H9 (cell line): ENCODE measurements at regions not wholly inside any gene's neighbourhood (a gene's known extent, or its start where the extent isn't known, plus 50 kb on each side); places are given as distances from the start of the nearest gene placed in this dataset.

Experiments
- DNase-seq: peaks from one replicate; pipeline ENCODE4 v3.0.0-alpha.2; 2017
- H2AFZ ChIP-seq: one replicate; pipeline ENCODE4 v1.6.1; 2013; ENCODE audit warnings: mild to moderate bottlenecking, low read length, control low read depth, moderate library complexity
- H2AK5ac ChIP-seq: 2 replicates; pipeline ENCODE4 v1.6.1; 2013; ENCODE audit warnings: low read length, control low read depth, mixed read lengths; ENCODE audit not compliant: insufficient read length
- H2BK120ac ChIP-seq: one replicate; pipeline ENCODE4 v1.6.1; 2013; ENCODE audit warnings: low read depth, mild to moderate bottlenecking, low read length, control low read depth, inconsistent platforms; ENCODE audit not compliant: poor library complexity, severe bottlenecking
- H2BK12ac ChIP-seq: 2 replicates; pipeline ENCODE4 v1.6.1; 2013; ENCODE audit warnings: low read length, control low read depth, mixed read lengths, low read depth; ENCODE audit not compliant: insufficient read length
- H2BK15ac ChIP-seq: 2 replicates; pipeline ENCODE4 v1.6.1; 2013; ENCODE audit warnings: low read depth, low read length, control low read depth
- H2BK20ac ChIP-seq: one replicate; pipeline ENCODE4 v1.6.1; 2013; ENCODE audit warnings: low read depth, mild to moderate bottlenecking, low read length, control low read depth, inconsistent platforms; ENCODE audit not compliant: poor library complexity, severe bottlenecking
- H2BK5ac ChIP-seq: 2 replicates; pipeline ENCODE4 v1.6.1; 2013; ENCODE audit warnings: low read length, control low read depth, mixed read lengths; ENCODE audit not compliant: insufficient read length
- H3K14ac ChIP-seq: 2 replicates; pipeline ENCODE4 v1.6.1; 2013; ENCODE audit warnings: low read length, control low read depth; ENCODE audit not compliant: insufficient read depth
- H3K18ac ChIP-seq: 2 replicates; pipeline ENCODE4 v1.6.1; 2013; ENCODE audit warnings: low read depth, mild to moderate bottlenecking, mixed read lengths, low read length, control low read depth; ENCODE audit not compliant: insufficient read length
- H3K23ac ChIP-seq: 2 replicates; pipeline ENCODE4 v1.6.1; 2013; ENCODE audit warnings: low read length, control low read depth, mixed read lengths, low read depth; ENCODE audit not compliant: insufficient read length
- H3K23me2 ChIP-seq: 2 replicates; pipeline ENCODE4 v1.6.1; 2013; ENCODE audit warnings: low read depth, mild to moderate bottlenecking, mixed read lengths, low read length, control low read depth; ENCODE audit not compliant: insufficient read length, poor library complexity, severe bottlenecking
- H3K27ac ChIP-seq: 2 replicates; pipeline ENCODE4 v1.5.1; 2013; ENCODE audit warnings: low read length, control low read depth, mixed read lengths, low read depth; ENCODE audit not compliant: insufficient read length
- H3K27me3 ChIP-seq: 2 replicates; pipeline ENCODE4 v1.6.1; 2013; ENCODE audit warnings: low read length, control low read depth, inconsistent platforms; ENCODE audit not compliant: insufficient read depth
- H3K4ac ChIP-seq: 2 replicates; pipeline ENCODE4 v1.6.1; 2013; ENCODE audit warnings: low read depth, mild to moderate bottlenecking, control low read depth, inconsistent platforms, low read length, moderate library complexity
- H3K4me1 ChIP-seq: 2 replicates; pipeline ENCODE4 v1.6.1; 2013; ENCODE audit warnings: low read length, control low read depth, inconsistent platforms; ENCODE audit not compliant: insufficient read depth
- H3K4me2 ChIP-seq: 2 replicates; pipeline ENCODE4 v1.6.1; 2013; ENCODE audit warnings: low read length, control low read depth, mixed read lengths; ENCODE audit not compliant: insufficient read length, insufficient read depth
- H3K56ac ChIP-seq: 2 replicates; pipeline ENCODE4 v1.6.1; 2013; ENCODE audit warnings: low read depth, mild to moderate bottlenecking, mixed read lengths, low read length, control low read depth; ENCODE audit not compliant: insufficient read length
- H3K79me1 ChIP-seq: 2 replicates; pipeline ENCODE4 v1.6.1; 2013; ENCODE audit warnings: low read depth, mild to moderate bottlenecking, moderate library complexity, low read length, control low read depth, inconsistent platforms; ENCODE audit not compliant: insufficient read depth, poor library complexity, severe bottlenecking
- H3K79me2 ChIP-seq: 2 replicates; pipeline ENCODE4 v1.6.1; 2013; ENCODE audit warnings: low read length, control low read depth, inconsistent platforms; ENCODE audit not compliant: insufficient read depth
- H3K9ac ChIP-seq: 2 replicates; pipeline ENCODE4 v1.6.1; 2013; ENCODE audit warnings: low read length, control low read depth, mixed read lengths; ENCODE audit not compliant: insufficient read length; ENCODE audit errors: extremely low read depth
- H3K9me3 ChIP-seq: one replicate; pipeline ENCODE4 v1.6.1; 2013; ENCODE audit warnings: low read depth, low read length, inconsistent platforms; ENCODE audit not compliant: control insufficient read depth
- H3T11ph ChIP-seq: one replicate; pipeline ENCODE4 v1.6.1; 2013; ENCODE audit warnings: mild to moderate bottlenecking, low read length, control low read depth, inconsistent platforms
- H4K20me1 ChIP-seq: one replicate; pipeline ENCODE4 v1.6.1; 2013; ENCODE audit not compliant: control insufficient read depth, insufficient read length, insufficient read depth
- H4K5ac ChIP-seq: 2 replicates; pipeline ENCODE4 v1.6.1; 2013; ENCODE audit warnings: low read depth, mild to moderate bottlenecking, mixed read lengths, low read length, control low read depth; ENCODE audit not compliant: insufficient read length
- H4K8ac ChIP-seq: replicated peaks from 2 replicates; pipeline ENCODE4 v1.6.1; 2013; ENCODE audit warnings: low read length, control low read depth, mixed read lengths, low read depth; ENCODE audit not compliant: insufficient read length
- H4K91ac ChIP-seq: 2 replicates; pipeline ENCODE4 v1.6.1; 2013; ENCODE audit warnings: low read depth, mild to moderate bottlenecking, moderate library complexity, mixed read lengths, low read length, control low read depth; ENCODE audit not compliant: insufficient read length
- H3K27ac Mint-ChIP-seq, 3 experiments: 2 replicates in 2 of 3; 3 replicates in 1 of 3; pipeline ENCODE4 v1.8.0; 2020 to 2021; ENCODE audit warnings: mixed read lengths in 3 of 3, mild to moderate bottlenecking in 1 of 3, moderate library complexity in 1 of 3
- H3K27me3 Mint-ChIP-seq: 2 replicates; pipeline ENCODE4 v1.8.0; 2021; ENCODE audit warnings: low read depth, mild to moderate bottlenecking, moderate library complexity, mixed read lengths
- H3K36me3 Mint-ChIP-seq, 3 experiments: 2 replicates in 2 of 3; 3 replicates in 1 of 3; pipeline ENCODE4 v1.8.0; 2020 to 2021; ENCODE audit warnings: low read depth in 3 of 3, mixed read lengths in 3 of 3; ENCODE audit not compliant: insufficient read depth in 1 of 3
- H3K4me1 Mint-ChIP-seq, 2 experiments: 2 replicates each; pipeline ENCODE4 v1.8.0; 2020; ENCODE audit warnings: mixed read lengths in 2 of 2
- H3K4me3 Mint-ChIP-seq, 2 experiments: 2 replicates in 1 of 2; 3 replicates in 1 of 2; pipeline ENCODE4 v1.8.0; 2020 to 2021; ENCODE audit warnings: mild to moderate bottlenecking in 2 of 2, mixed read lengths in 2 of 2, moderate library complexity in 1 of 2
- H3K9me3 Mint-ChIP-seq, 2 experiments: 2 replicates in 1 of 2; 3 replicates in 1 of 2; pipeline ENCODE4 v1.8.0; 2020; ENCODE audit warnings: mild to moderate bottlenecking in 2 of 2, mixed read lengths in 2 of 2, moderate library complexity in 1 of 2
- WGBS: extraction: QIAGEN DNeasy Blood & Tissue Kit; methylation state at CpG from one replicate; pipeline ENCODE4 v1.1.7; 2013; ENCODE audit warnings: missing lambda C conversion rate, low lambda C conversion rate, mixed read lengths; ENCODE audit not compliant: insufficient read length; ENCODE audit errors: extremely low coverage; 5-methylcytosine and 5-hydroxymethylcytosine counted together
- TF ChIP-seq, protein P1 (sequence below): fragments of 200-600 bp; sonication (generic); conservative IDR thresholded peaks from 3 replicates; pipeline ENCODE4 v1.8.0; 2021; ENCODE audit warnings: antibody characterized with exemption, mild to moderate bottlenecking

DNA sequence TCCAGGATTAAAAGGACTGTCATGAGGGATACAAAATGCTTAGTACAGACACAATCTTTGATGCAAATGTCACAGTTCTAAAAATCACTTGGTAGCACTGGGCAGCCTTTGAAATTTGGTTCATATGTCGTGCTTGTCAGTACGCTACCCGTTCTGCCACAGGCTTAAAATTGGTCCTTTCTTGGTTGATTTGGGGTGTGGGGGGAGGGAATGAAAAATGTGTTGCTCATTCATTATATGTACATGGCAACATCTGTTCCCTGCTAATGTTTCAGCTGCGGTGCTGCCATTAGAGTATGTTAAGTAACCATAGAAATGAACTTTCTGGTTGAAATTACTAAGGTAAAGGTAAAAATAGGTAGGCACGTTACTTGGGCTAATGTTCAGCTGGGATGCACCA is 155.4 kb upstream of the ARHGAP5 start:
- Histone ChIP-seq H3K79me2 (no peaks in the 10 kb centered on the region), H3K9me3 (no peaks in the 10 kb centered on the region), H3K14ac (no peak overlapping the region), H2AK5ac (no peak overlapping the region), H2BK5ac (no peak overlapping the region), H2BK15ac (no peak overlapping the region), H3K18ac (no peak overlapping the region), H2BK120ac (no peak overlapping the region), H3K23ac (no peak overlapping the region), H3K27me3 (no peaks in the 10 kb centered on the region), H4K8ac (no peak overlapping the region), H2AFZ (no peak overlapping the region), H2BK20ac (no peak overlapping the region), H3K23me2 (no peaks in the 10 kb centered on the region), H4K91ac (no peak overlapping the region), H3K4me2 (no peak overlapping the region), H3K27ac (no peak overlapping the region), H4K20me1 (no peaks in the 10 kb centered on the region), H3K9ac (no peak overlapping the region), H3T11ph (no peak overlapping the region), H3K56ac (no peak overlapping the region), H4K5ac (no peak overlapping the region), H3K4me1 (no peaks in the 10 kb centered on the region), H3K4ac (no peak overlapping the region), H3K79me1 (no peaks in the 10 kb centered on the region), H2BK12ac (no peak overlapping the region)
- H3K27ac Mint-ChIP-seq = no peak overlapping the region
- no peak for DNase-seq
- H3K9me3 Mint-ChIP-seq = no peaks in the 10 kb centered on the region
- H3K4me3 Mint-ChIP-seq = no peak overlapping the region
- H3K4me1 Mint-ChIP-seq = 0 out of 4 replicates have a peak, but pooled peaks cover 0 to 2% of the 10 kb centered on the region in 2 experiments
- no peaks in the 10 kb centered on the region for H3K27me3 Mint-ChIP-seq
- H3K36me3 Mint-ChIP-seq = no peaks in the 10 kb centered on the region
- WGBS = no CpG with 5 or more reads among the region's 5 CpGs
- TF ChIP-seq, protein P1, sequence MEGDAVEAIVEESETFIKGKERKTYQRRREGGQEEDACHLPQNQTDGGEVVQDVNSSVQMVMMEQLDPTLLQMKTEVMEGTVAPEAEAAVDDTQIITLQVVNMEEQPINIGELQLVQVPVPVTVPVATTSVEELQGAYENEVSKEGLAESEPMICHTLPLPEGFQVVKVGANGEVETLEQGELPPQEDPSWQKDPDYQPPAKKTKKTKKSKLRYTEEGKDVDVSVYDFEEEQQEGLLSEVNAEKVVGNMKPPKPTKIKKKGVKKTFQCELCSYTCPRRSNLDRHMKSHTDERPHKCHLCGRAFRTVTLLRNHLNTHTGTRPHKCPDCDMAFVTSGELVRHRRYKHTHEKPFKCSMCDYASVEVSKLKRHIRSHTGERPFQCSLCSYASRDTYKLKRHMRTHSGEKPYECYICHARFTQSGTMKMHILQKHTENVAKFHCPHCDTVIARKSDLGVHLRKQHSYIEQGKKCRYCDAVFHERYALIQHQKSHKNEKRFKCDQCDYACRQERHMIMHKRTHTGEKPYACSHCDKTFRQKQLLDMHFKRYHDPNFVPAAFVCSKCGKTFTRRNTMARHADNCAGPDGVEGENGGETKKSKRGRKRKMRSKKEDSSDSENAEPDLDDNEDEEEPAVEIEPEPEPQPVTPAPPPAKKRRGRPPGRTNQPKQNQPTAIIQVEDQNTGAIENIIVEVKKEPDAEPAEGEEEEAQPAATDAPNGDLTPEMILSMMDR = no peak
